HEK293 (cell line): ENCODE measurements at regions not wholly inside any gene's neighbourhood (a gene's known extent, or its start where the extent isn't known, plus 50 kb on each side); places are given as distances from the start of the nearest gene placed in this dataset.

ENCODE experiments used
- BCL11A ChIP-seq: fragments of 450-650 bp; formaldehyde crosslinking; IDR thresholded peaks from 2 replicates; pipeline ENCODE4 v1.5.1; 2016; ENCODE audit warnings: low read depth, missing biosample characterization, missing genetic modification characterization
- CTCF ChIP-seq: fragments of 450-650 bp; formaldehyde crosslinking; IDR thresholded peaks from 2 replicates; pipeline ENCODE4 v1.5.1; 2016; ENCODE audit warnings: missing biosample characterization, missing genetic modification characterization
- KLF16 ChIP-seq: fragments of 450-650 bp; formaldehyde crosslinking; IDR thresholded peaks from 2 replicates; pipeline ENCODE4 v1.5.1; 2017; ENCODE audit warnings: missing biosample characterization, missing genetic modification characterization
- MZF1 ChIP-seq: fragments of 450-650 bp; formaldehyde crosslinking; IDR thresholded peaks from 2 replicates; pipeline ENCODE4 v1.5.1; 2017; ENCODE audit warnings: missing biosample characterization, missing genetic modification characterization, borderline replicate concordance
- ZBTB49 ChIP-seq: fragments of 450-650 bp; formaldehyde crosslinking; IDR thresholded peaks from 2 replicates; pipeline ENCODE4 v1.5.1; 2016; ENCODE audit warnings: missing biosample characterization, missing genetic modification characterization, low read depth
- ZNF138 ChIP-seq: fragments of 450-650 bp; formaldehyde crosslinking; IDR thresholded peaks from 2 replicates; pipeline ENCODE4 v1.5.1; 2016; ENCODE audit warnings: missing biosample characterization, missing genetic modification characterization, borderline replicate concordance
- ZNF341 ChIP-seq: fragments of 450-650 bp; formaldehyde crosslinking; IDR thresholded peaks from 2 replicates; pipeline ENCODE4; 2016; ENCODE audit warnings: low read depth, missing biosample characterization, missing genetic modification characterization
- ZNF362 ChIP-seq: fragments of 450-650 bp; formaldehyde crosslinking; IDR thresholded peaks from 2 replicates; pipeline ENCODE4 v1.5.1; 2016; ENCODE audit warnings: missing biosample characterization, missing genetic modification characterization
- ZSCAN5A ChIP-seq: fragments of 450-650 bp; formaldehyde crosslinking; IDR thresholded peaks from 2 replicates; pipeline ENCODE4 v1.5.1; 2016; ENCODE audit warnings: missing biosample characterization, missing genetic modification characterization

- TF ChIP-seq CTCF (tag by site-specific recombination): no peak
- no peak for TF ChIP-seq BCL11A
- no peak for TF ChIP-seq ZBTB49 (tag by site-specific recombination)
- TF ChIP-seq KLF16 (tag by site-specific recombination): no peak
- TF ChIP-seq ZSCAN5A: no peak
- TF ChIP-seq ZNF341 (tag by site-specific recombination): no peak
- no peak for TF ChIP-seq ZNF362 (tag by site-specific recombination)
- no peak for TF ChIP-seq ZNF138 (tag by site-specific recombination)
- no peak for TF ChIP-seq MZF1 (tag by site-specific recombination)
Observed at GRCh38 chr4:66182636-66183035, 512.3 kb upstream of the EPHA5 start.
